Cardiac muscle cell (in vitro differentiated cells and primary cell): ENCODE measurements at regions not wholly inside any gene's neighbourhood (a gene's known extent, or its start where the extent isn't known, plus 50 kb on each side); places are given as distances from the start of the nearest gene placed in this dataset.

Experiments
- DNase-seq, 2 donors: peaks; one replicate each; pipeline versions ENCODE4 v3.0.0 to v3.0.0-alpha.2; 2010 to 2017; ENCODE audit warnings: low read depth in 1 of 2, low spot score in 1 of 2
- H3K27ac ChIP-seq: fragments of 200-600 bp; sonication (generic); 2 replicates; pipeline ENCODE4 v1.5.1; 2016
- H3K27me3 ChIP-seq: fragments of 200-600 bp; sonication (generic); 2 replicates; pipeline ENCODE4 v1.6.0; 2016; ENCODE audit warnings: control low read depth
- H3K36me3 ChIP-seq: fragments of 200-600 bp; sonication (generic); 2 replicates; pipeline ENCODE4 v1.5.1; 2016; ENCODE audit warnings: control low read depth
- H3K4me1 ChIP-seq: fragments of 200-600 bp; sonication (generic); 2 replicates; pipeline ENCODE4 v1.8.1; 2017; ENCODE audit warnings: low read depth, mild to moderate bottlenecking, mixed run types
- H3K4me3 ChIP-seq: fragments of 200-600 bp; sonication (generic); 2 replicates; pipeline ENCODE4 v1.5.1; 2016; ENCODE audit warnings: mild to moderate bottlenecking
- H3K9me3 ChIP-seq: fragments of 200-600 bp; sonication (generic); 2 replicates; pipeline ENCODE4 v1.5.1; 2017; ENCODE audit warnings: low read depth, mild to moderate bottlenecking, control low read depth
- TF ChIP-seq, protein P1 (sequence below): IDR thresholded peaks from 2 replicates; pipeline ENCODE4 v1.5.1; 2012; ENCODE audit warnings: low read depth, mild to moderate bottlenecking, low read length

- peak in 1 of 2 donors; percentile 19 for DNase-seq
- Histone ChIP-seq H3K9me3 (no peaks in the 10 kb centered on the region), H3K4me1 (no peaks in the 10 kb centered on the region), H3K4me3 (no peak overlapping the region), H3K27ac (no peak overlapping the region), H3K27me3 (no peaks in the 10 kb centered on the region), H3K36me3 (no peaks in the 10 kb centered on the region)
- TF ChIP-seq, protein P1, sequence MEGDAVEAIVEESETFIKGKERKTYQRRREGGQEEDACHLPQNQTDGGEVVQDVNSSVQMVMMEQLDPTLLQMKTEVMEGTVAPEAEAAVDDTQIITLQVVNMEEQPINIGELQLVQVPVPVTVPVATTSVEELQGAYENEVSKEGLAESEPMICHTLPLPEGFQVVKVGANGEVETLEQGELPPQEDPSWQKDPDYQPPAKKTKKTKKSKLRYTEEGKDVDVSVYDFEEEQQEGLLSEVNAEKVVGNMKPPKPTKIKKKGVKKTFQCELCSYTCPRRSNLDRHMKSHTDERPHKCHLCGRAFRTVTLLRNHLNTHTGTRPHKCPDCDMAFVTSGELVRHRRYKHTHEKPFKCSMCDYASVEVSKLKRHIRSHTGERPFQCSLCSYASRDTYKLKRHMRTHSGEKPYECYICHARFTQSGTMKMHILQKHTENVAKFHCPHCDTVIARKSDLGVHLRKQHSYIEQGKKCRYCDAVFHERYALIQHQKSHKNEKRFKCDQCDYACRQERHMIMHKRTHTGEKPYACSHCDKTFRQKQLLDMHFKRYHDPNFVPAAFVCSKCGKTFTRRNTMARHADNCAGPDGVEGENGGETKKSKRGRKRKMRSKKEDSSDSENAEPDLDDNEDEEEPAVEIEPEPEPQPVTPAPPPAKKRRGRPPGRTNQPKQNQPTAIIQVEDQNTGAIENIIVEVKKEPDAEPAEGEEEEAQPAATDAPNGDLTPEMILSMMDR: no peak
These were observed 126.8 kb upstream of the CPNE4 start for GRCh38 chr3:132161608-132162007.

GRCh38 chr3:132164469-132165092 lies 129.8 kb upstream of the CPNE4 start:
- TF ChIP-seq, protein P1: no peak
- H3K4me1 ChIP-seq: no peaks in the 10 kb centered on the region
- peaks cover 10% of the 10 kb centered on the region for H3K27me3 ChIP-seq
- H3K36me3 ChIP-seq: no peaks in the 10 kb centered on the region
- no peak overlapping the region for H3K27ac ChIP-seq
- peak in 1 of 2 donors; percentile 53 for DNase-seq
- no peak overlapping the region for H3K4me3 ChIP-seq
- H3K9me3 ChIP-seq: no peaks in the 10 kb centered on the region

- no peaks in the 10 kb centered on the region for H3K9me3 ChIP-seq
- TF ChIP-seq, protein P1: no peak
- no peaks in the 10 kb centered on the region for H3K36me3 ChIP-seq
- H3K27me3 ChIP-seq: peaks cover 35% of the 10 kb centered on the region
- H3K4me1 ChIP-seq: no peaks in the 10 kb centered on the region
- no peak overlapping the region for H3K4me3 ChIP-seq
- no peak overlapping the region for H3K27ac ChIP-seq
- no peak for DNase-seq
These were observed 133.1 kb upstream of the CPNE4 start for GRCh38 chr3:132167870-132168269.

- peak in 1 of 2 donors; percentile 23 for DNase-seq
- Histone ChIP-seq H3K4me1 (no peaks in the 10 kb centered on the region), H3K9me3 (no peaks in the 10 kb centered on the region), H3K4me3 (no peak overlapping the region), H3K27ac (no peak overlapping the region), H3K27me3 (peaks cover 24% of the 10 kb centered on the region), H3K36me3 (no peaks in the 10 kb centered on the region)
- TF ChIP-seq, protein P1: no peak
These were observed 139.7 kb upstream of the CPNE4 start for GRCh38 chr3:132174500-132174899.

GRCh38 chr3:132180337-132180791 lies 136.8 kb upstream of the ACP3 start:
- TF ChIP-seq, protein P1: peak; percentile 61
- H3K9me3 ChIP-seq: no peaks in the 10 kb centered on the region
- DNase-seq: peak; percentile 74 to 75
- no peaks in the 10 kb centered on the region for H3K4me1 ChIP-seq
- no peaks in the 10 kb centered on the region for H3K36me3 ChIP-seq
- no peak overlapping the region for H3K4me3 ChIP-seq
- H3K27me3 ChIP-seq: no peaks in the 10 kb centered on the region
- H3K27ac ChIP-seq: no peak overlapping the region

- no peak for DNase-seq
- no peak overlapping the region for H3K27ac ChIP-seq
- H3K4me1 ChIP-seq: no peaks in the 10 kb centered on the region
- no peak overlapping the region for H3K4me3 ChIP-seq
- no peaks in the 10 kb centered on the region for H3K27me3 ChIP-seq
- H3K9me3 ChIP-seq: no peaks in the 10 kb centered on the region
- H3K36me3 ChIP-seq: no peaks in the 10 kb centered on the region
- TF ChIP-seq, protein P1: no peak
These were observed 133.4 kb upstream of the ACP3 start for GRCh38 chr3:132183811-132184210.
